GM19372 (cell line): ENCODE measurements at regions not wholly inside any gene's neighbourhood (a gene's known extent, or its start where the extent isn't known, plus 50 kb on each side); places are given as distances from the start of the nearest gene placed in this dataset.
"Not testable (repeated sequence)": the region's sequence is repeated elsewhere in the genome, so short reads cannot be mapped to it uniquely, and the experiment has no call there.

Experiments used
- ATAC-seq: cut with Tn5 transposase; IDR thresholded peaks from one replicate; pipeline ENCODE4 v1.9.1; 2021; ENCODE audit warnings: mild to moderate bottlenecking, low read depth, moderate library complexity; ENCODE audit not compliant: unreplicated experiment

DNA sequence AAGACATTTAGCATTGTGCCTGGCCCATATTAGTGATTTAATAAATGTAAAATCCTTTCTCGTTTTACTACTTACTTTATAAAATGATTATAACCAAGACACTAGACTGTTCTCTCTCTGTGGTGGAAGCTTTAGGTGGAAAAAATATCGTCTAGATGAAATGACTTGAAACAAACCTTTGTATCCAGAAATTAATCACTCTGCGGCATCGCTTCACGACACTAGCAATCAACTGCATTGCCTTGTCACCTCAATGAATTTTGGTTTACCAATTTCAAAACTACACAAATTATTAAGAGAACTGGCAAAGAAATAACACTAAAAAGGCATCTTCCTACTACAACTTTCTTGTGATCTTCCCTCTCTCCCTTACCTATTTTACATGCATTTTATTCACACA lies 627.2 kb upstream of the ROBO1 start:
- ATAC-seq = no peak

DNA sequence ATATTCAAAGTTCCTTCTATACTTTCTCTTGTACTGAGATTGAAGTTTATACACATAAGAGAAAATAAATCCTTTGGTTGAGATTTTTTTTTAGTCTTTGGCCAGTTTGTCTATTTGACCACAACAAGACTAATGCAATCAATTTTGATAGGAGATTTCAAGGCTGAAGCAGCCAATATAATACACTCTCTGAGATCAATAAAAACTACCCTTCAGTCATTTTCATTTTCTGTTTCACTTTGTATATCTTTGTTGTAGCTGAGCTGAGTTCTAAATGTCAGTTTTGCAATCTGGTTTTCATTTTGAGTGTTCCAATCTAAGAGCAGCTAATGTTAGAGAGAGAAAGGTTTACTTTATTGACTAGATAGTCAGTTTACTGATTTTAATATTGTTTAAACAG lies 623.8 kb upstream of the ROBO1 start:
- ATAC-seq = no peak

DNA sequence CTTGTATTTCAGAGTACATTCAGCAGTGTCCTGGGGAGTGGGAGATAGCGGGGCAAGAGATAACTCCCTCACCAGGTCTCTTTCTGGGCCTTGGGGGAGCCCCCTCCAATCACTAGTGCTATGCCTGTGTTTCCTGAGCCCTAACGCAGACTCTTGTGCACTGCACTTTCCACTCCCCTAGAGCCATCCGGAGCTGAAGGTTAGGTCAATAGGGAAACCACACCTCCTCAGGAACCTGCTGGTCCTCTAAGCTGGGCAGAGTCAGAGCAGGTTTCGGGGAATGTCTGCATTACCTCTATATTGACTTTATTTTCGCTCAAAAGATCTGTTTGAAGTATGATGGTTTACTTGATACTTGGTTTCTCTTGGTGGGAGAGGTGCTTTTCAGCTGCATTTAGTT lies 617.0 kb upstream of the ROBO1 start:
- no peak for ATAC-seq

DNA sequence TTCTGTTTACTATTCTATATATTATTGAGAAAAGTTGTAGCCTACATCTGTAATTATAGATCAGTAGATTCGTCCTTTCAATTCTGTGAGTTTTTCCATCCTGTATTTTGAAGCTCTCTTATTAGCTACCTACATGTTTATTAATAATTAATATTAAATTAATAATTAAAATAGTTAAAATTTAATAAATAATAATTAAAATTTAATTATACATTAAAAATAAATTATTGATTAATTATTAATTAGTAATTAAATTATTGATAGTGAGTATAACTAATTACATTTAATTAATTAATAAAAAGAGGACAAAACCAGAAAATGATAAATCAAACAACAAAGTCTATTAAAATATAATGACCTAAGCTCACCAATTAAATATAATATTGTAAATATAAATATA lies 606.6 kb upstream of the ROBO1 start:
- ATAC-seq = no peak

DNA sequence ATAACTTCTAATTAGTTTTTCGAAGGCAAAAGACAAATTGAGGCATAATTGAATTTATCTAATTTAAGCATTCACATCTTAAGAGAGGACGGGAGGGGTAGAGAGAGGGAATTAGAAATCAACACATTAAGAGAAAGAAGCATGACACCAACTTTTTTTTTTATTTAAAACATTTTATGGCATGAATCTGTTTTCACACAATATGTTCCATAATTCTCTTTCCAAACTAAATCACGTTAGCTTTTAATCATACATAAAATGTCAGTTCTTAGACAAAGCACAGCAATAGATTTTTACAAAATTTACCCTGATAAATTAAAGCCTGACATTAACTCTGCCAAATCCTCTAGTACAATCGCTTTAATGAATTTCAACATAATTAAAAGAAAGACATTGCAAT lies 600.8 kb upstream of the ROBO1 start:
- no peak for ATAC-seq

DNA sequence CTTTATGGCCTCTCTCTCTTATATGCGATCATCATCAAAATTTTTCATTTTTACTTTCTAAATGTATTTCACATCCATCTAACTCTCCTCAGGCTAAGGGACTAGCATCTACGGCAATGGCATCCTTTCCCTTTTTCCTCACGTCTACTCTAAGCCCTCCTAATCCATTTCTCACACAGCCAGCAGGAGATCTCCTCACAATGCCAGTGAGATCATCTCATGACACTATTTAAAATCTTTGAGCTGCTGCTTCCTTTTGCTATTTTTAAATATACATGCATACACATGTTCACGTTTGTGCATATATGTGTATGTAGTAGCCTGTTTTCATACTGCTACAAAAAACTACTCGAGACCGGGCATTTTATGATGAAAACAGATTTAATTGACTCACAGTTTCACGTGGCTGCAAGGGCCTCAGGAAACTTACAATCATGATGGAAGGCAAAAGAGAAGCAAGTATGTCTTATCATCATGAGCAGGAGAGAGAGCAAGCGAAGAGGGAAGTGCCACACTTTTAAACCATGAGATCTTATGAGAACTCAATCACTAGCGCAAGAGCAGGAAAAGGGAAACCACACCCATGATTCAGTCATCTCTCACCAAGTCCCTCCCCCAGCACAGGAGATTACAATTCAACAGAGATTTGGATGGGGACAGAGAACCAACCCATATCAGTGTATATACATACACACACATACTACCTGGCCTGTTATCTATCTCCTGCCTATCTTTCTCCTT lies 599.2 kb upstream of the ROBO1 start:
- no peak for ATAC-seq

DNA sequence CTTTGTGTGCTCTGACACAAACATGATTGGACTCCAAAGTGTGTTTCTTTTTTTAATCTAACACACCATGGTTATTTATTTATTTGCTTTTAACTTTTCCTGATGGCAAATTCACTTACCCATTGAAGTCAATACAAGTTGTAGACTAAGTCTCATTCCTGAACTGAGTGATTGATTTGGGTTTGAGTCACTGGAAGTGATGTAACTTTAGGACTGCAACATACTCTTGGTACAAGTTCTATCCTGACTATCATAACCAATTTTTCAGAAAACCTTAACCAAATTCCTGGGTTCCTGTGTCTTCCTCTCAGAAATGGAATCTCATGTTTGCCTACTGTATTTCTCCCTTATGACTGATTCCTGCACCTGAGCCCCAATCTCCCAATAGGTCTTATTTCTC lies 590.0 kb upstream of the ROBO1 start:
- ATAC-seq = no peak

DNA sequence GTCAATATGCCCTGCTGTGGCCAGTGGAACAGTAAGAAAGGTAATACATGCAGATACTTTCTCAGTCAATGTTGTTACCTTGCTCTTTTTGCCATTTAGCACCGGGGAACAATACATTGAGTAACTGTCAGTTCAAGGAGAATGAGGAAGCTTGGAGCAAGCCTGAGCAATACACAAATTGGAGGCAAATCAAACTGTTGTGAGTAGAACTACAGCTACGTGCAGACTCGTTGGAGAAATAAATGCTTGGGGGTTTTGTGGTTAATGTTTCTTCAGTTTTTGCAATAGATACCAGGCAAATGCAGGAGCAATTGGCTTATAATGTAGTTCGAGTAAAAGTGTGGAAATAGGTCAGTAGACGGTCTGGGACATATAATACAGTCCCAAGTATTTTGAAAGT lies 587.3 kb upstream of the ROBO1 start:
- no peak for ATAC-seq

DNA sequence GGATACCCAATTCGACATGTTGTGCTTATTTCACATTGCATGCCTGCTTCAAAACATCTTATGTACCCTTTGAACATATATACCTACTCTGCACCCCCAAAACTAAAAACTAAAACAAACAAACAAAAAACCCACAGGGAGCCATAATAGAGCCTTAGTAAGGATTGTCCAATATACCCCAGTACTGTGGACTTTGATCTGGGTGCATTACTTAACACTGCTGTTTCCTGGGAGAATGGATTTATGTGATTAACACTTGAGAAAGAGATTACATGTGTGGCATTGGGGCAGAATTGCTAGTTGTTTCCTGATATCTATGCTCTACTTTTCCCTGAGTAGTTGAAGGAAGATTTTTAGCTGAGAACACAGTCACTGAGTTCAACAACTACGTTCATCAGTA lies 583.4 kb upstream of the ROBO1 start:
- no peak for ATAC-seq

DNA sequence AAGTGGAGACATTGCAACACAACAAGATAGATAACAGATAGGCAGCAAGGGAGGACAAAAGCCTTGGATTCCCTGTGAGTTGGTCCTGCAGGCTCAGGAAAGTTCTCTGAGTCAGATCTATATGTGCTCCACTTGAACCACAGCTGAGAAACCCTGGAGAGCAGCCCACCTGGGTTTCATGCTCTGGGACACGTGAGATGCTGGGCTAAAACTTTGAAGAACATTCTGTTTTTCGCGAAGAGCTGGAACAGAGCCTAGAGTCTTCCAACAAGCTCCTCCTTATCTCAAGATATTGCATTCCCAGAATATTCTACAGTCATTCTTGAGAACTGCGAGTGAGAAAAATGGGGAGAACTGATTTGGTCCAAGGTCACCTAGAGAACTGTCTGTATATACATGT lies 583.0 kb upstream of the ROBO1 start:
- ATAC-seq = no peak

DNA sequence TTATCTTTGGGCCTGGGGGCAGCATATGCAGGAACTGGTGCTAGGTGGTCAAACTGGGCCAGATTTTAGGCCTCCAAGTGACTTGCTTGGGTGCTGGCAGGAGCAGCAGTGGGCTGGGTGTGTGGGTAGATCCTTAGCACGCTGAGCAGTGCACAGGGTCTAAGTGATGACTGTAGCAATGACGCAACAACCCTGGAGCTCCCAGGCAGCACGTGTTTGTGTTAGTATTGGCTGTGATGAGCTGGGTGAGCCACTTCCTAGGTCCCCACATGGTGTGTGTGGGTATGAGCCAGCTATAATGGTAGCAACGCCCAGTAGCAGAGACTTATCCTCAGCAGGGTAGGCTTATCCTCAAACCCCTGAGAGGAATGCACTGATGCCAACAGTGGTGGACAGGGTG lies 570.6 kb upstream of the ROBO1 start:
- ATAC-seq = no peak

DNA sequence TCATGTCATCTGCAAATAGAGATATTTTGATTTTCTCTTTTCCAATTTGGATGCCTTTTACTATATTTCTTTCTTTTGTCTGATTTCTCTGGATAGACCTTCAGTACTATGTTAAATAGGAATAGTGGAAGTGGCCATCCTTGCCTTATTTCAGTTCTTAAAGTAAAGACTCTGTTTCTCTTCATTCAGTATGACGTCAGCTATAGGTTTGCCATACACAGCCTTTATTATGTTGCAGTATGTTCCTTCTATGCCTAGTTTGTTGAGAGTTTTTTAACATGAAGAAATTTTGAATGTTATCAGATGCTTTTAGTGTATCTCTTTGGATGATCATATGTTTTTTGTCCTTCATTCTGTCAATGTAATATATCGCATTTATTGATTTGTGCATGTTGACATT lies 566.7 kb upstream of the ROBO1 start:
- no peak for ATAC-seq

DNA sequence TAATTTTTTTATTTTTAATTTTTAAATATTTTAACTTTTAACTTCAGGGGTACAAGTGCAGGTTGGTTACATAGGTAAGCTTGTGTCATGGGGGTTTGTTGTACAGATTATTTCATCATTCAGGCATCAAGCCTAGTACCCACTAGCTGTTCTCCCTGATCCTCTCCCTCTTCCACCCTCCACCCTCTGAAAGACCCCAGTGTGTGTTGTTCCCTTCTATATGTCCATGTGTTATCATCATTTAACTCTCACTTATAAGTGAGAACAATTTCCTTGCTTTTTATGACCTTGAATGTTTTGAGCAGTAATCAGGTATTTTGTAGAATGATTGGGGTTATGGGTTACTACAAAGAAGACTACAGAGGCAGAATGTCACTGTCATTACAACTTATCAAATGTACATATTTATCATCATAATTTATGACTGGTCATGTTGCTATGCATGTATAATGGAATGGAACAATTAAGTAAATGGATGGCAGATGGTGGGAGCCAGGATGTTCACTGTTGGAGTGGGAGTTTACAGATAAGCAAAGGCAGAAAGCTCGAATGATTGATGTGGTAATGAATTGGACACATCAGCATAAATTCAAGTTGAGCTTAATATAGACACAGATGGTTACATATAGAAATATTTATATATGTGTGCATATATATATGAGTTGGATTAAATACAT lies 563.8 kb upstream of the ROBO1 start:
- ATAC-seq = no peak

DNA sequence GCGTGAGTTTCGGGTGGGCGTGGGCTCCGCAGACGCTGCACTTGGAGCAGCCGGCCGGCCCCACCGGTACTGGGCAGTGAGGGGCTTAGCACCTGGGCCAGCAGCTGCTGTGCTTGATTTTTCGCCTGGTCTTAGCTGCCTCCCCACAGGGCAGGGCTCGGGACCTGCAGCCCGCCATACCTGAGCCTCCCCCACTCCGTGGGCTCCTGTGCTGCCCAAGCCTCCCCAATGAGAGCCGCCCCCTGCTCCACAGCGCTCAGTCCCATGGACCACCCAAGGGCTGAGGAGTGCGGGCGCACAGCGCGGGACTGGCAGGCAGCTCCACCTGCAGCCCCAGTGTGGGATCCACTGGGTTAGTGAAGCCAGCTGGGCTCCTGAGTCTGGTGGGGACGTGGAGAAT lies 546.7 kb upstream of the ROBO1 start:
- ATAC-seq = not testable (repeated sequence)

DNA sequence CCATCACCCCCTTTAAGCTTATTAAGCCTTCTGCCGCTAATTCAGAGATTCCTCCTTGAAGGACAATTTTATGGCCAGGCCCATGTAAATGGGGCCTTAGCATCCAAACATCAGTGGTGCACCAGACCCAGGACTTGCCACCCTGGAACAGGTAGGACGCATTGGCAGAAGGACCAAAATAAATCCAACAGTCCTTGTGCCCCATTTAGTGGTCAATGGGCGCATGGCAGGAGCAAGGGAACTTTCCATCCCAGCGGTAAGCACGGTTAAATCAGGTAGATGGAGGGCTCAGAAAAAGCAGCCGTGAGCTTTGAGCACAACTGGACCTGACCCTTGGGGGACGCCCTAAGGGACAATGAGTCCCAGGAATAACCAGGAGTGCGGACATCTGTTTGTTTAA lies 540.8 kb upstream of the ROBO1 start:
- no peak for ATAC-seq

DNA sequence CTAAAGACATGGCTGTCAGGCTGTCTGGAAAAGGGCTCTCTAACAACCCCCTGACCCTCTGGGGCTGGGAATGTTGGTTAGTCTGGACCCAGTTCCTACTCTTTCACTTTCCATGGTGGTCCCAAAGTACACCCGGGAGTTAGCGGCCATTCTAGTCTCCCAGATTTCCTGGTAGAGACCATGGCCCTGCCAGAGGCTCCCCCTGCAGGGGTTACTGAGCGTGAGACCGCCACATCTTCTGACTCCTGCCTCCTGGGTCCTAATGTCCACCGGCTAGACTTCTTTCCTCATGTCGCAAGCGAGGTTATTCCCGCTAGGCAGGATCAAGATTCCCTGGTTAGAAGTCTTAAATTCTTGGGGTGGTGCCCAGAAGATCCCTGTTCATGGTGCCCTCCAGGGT lies 540.0 kb upstream of the ROBO1 start:
- ATAC-seq = no peak

DNA sequence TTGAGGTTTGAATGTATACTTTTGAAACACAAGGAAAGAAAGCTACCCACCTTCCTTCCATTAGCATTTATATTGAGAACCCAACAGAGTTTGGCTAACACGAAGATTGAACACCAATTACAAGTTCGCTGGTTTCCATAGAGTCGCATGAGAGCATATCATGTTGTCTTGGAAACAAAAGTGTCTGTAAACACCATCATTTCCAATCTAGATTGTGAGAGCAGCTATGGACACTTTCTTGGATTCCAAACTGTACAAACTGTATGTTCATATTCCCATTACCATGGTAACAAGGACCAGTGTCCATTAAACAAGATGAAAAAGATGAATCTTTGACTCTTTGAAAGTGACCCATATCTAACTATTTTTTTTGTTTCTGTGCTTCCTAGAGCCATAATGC lies 529.9 kb upstream of the ROBO1 start:
- no peak for ATAC-seq

DNA sequence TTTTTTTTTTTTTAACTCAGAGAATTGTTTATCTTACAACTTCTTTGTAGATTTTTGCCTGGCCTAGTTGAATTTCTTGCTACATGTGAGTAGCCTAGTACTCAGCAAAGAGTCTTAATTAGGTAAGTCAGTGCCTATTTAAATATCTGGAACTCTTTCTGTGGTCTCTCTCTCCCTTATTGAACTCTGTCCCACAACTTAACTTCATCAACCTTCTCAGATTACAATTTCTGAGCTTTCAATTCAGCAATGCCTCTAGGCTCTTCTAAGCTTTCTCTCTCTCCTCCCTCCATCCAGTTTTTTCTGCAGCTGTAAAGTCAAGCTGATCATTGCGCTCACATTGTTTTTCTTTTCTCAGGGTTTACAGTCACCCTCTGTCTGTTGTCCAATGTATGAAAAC lies 517.6 kb upstream of the ROBO1 start:
- no peak for ATAC-seq

DNA sequence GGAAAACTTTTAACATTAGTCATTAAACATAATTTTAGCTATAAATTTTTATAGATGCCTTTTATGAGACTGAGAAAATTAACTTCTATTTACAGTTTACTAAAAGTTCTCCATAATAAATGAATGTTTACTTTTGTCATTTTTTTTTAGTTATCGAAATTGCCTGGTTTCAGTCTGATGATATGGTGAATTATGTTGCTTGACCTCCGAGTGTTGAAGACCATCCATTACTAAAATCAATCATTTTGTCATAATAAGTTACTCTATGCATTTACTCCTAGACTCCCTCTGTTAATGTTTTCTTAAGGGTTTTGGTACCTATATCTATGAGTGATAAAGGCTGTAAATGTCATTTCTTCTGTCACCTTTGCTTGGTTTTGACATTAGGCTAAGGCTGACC lies 516.0 kb upstream of the ROBO1 start:
- ATAC-seq = no peak

DNA sequence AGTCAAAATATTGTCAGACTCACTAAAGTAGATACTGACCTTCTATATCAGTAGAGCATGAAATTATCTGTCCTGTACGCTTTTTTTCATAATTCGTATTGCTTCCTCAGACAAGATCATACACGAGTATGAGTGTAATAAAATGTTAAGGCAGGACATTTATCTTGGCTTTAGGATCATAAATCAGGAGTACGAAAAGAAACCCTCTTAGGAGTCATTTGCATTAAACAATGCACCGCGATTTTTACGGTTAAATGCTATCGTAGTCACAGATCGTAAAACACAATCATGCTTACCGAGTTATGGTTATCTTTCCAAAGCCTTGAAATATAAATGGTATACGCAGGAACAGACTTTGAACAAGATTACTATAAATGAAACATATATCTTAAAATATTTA lies 510.3 kb upstream of the ROBO1 start:
- no peak for ATAC-seq

DNA sequence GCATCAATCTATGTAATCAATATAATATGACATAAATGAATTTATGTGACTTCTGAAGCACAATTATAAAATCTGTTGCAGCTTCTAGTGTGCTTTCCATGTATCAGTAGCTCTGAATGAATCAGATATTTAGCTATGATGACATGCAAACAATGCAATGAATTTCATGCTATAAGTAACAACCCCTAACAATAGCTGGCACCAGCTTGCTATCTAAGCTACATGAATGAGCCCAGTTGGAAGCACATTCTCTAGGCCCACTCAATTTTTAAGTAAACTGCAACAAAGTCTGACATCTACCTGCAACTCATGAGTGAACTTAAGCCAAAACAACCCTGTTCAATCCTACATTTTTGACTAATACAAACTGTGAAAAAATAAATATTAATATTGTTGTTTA lies 507.3 kb upstream of the ROBO1 start:
- no peak for ATAC-seq

DNA sequence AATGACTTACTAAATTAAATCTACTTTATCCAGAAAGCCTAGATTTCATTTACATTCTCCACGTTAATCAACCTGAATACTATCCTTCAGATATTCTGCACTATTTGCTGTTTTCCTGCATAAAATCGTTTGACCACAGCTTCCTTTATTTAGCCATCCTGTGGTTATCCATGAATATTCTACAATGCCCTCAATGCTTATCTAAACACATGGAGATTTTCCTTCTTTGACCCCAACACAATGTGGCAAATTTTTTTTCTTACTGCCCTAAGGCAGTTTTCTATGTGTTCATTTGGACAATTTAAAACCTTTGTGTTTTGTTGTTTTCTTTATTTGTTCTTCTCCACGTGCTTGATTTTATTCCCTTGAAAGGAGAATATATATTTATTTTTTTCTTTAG lies 495.5 kb upstream of the ROBO1 start:
- ATAC-seq = no peak

DNA sequence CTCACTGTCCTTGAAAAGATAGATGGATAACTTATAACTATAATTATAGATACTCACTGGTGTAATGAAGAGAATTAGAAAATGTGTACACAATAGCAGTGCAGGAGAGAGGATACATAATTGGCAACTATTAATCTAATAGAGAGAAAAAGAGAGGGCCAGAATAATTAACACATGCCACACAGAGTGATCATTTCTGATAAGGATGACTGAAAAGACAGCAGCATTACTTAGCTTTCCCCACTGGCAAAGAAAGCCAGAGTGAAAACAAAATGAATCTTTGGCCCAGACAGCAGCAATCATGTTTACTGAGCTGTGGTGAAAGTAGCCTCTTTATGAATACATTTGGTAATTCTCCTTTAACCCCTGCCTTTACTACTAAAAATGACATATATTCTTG lies 493.3 kb upstream of the ROBO1 start:
- ATAC-seq = no peak
